ENCODE measurements at regions not wholly inside any gene's neighbourhood (a gene's known extent, or its start where the extent isn't known, plus 50 kb on each side); places are given as distances from the start of the nearest gene placed in this dataset.

DNA sequence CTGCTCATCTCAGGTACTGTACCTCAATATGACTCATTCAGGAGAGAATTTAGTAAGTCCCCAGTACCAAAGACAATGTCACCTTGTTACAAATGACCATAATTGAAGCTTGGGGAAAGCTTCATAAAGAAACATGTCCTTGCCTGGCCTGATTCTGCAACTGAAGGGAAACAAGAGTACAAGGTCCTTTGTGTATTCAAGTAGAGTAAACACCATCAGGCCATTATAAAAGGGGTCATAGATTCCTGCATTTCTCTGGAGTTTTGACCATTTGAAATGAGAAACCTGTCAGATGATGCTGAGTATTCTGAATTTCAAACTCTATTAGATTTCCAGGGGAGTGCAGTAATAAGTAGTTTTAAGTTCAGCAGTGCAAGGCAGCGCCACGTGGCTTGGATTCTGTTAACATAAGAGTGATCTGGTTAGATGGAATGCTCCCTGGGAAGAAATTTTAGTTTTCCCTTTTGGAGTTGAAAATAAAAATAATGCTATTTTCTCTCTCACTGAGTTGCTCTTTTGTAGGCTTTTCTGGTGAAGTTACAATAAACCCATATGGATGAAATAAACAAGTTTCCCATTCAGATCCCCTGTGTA, 1054.3 kb downstream of the EPHA7 start:
- no peak overlapping the region for H3K4me3 ChIP-seq (ENCODE audit: low read length)
- H3K36me3 ChIP-seq (ENCODE audit: control insufficient read depth, insufficient read depth, low read length), result no peaks in the 10 kb centered on the region
- no peaks in the 10 kb centered on the region for H3K4me1 ChIP-seq (ENCODE audit: control insufficient read depth, insufficient read depth, low read length)
- no peak overlapping the region for H3K27ac ChIP-seq (ENCODE audit: low read depth, low read length)
- H3K27me3 ChIP-seq (ENCODE audit: control insufficient read depth, insufficient read depth, low read length), result no peaks in the 10 kb centered on the region
- no peak overlapping the region for H3K9ac ChIP-seq (ENCODE audit: low read length)

DNA sequence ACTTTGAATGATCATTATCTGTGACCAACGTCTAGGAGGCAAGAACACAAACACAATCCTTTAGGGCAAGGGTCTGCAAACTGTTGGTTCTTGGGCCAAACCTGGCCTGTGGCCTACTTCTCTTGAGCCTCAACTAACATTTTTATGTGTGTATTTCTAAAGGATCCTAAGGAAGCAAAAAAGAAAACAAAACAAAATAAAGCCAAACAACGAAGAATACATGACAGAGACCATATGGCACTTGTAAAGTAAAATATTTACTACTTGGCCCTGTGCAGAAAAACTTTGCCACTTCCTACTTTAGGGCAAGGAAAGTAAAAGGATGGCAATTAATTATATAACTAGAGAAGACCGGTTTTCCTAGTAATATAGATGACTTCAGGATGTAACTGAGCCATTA, 1056.2 kb downstream of the EPHA7 start:
- H3K27me3 ChIP-seq (ENCODE audit: control insufficient read depth, insufficient read depth, low read length), result no peaks in the 10 kb centered on the region
- H3K4me1 ChIP-seq (ENCODE audit: control insufficient read depth, insufficient read depth, low read length), result no peaks in the 10 kb centered on the region
- H3K36me3 ChIP-seq (ENCODE audit: control insufficient read depth, insufficient read depth, low read length), result no peaks in the 10 kb centered on the region
- H3K4me3 ChIP-seq (ENCODE audit: low read length), result no peak overlapping the region
- no peak overlapping the region for H3K27ac ChIP-seq (ENCODE audit: low read depth, low read length)
- no peak overlapping the region for H3K9ac ChIP-seq (ENCODE audit: low read length)

DNA sequence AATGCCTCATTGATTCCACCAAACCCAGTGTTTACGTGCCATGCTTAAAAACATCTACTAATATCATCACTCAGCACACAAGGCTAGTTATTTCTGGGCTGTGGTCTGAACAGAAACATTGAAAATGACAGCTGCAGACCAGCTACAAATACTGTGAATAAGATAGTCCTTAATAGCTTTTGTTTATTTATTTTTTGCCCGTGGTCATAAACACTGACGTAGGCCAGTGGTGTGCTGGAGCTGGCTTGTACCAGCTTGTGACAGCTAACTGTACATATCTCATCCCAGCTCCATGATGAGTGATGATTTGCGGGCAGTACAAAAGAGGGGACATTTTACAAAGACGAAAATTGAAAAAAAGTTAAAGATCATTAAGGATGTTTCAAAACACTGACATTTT, 1057.0 kb downstream of the EPHA7 start:
- Histone ChIP-seq H3K27ac (ENCODE audit: low read depth, low read length) (no peak overlapping the region), H3K36me3 (ENCODE audit: control insufficient read depth, insufficient read depth, low read length) (no peaks in the 10 kb centered on the region), H3K4me1 (ENCODE audit: control insufficient read depth, insufficient read depth, low read length) (no peaks in the 10 kb centered on the region), H3K27me3 (ENCODE audit: control insufficient read depth, insufficient read depth, low read length) (no peaks in the 10 kb centered on the region), H3K9ac (ENCODE audit: low read length) (no peak overlapping the region), H3K4me3 (ENCODE audit: low read length) (no peak overlapping the region)

DNA sequence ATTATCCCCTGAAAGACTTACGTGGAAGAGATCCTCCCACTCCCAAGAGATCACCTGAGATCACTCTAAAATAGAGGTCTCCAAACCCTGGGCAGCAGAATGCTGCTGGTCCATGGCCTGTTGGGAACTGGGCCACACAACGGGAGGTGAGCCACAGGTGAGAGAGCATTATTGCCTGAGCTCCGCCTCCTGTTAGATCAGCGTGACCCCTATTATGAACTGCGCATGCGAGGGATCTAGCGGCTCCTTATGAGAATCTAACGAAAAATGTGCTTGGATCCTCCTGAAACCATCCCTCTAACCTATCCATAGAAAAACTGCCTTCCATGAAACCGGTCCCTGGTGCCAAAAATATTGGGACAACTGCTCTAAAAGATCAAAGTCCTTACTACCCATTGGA, 1057.4 kb downstream of the EPHA7 start:
- H3K27me3 ChIP-seq (ENCODE audit: control insufficient read depth, insufficient read depth, low read length), result no peaks in the 10 kb centered on the region
- no peak overlapping the region for H3K27ac ChIP-seq (ENCODE audit: low read depth, low read length)
- no peaks in the 10 kb centered on the region for H3K4me1 ChIP-seq (ENCODE audit: control insufficient read depth, insufficient read depth, low read length)

DNA sequence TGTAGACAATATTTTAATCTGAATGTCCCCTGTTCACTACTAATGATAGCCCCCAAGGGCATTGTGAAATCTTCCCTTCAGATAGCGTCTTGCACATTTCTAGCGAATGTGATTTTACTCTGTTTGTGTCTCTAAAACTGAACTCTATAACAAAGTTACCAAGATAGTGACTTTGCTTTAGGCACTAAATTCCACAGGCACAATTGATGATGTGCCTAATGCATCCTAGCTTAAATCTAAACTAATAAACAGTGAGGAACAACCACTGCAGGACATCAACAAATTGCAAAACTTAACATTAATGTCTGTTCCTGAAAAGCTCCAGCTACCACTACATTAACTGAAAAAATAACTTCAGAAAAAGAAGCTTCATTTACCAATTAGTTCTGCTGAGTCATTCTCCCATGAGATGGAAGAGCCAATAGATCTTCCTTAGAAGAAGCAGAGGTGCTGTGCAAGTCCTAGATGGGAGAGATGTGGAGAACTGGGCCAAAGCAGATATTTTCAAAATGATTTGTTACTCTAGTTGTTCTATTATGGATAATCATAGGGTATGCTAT, 1065.0 kb downstream of the EPHA7 start:
- Histone ChIP-seq H3K9ac (ENCODE audit: low read length) (no peak overlapping the region), H3K4me3 (ENCODE audit: low read length) (no peak overlapping the region), H3K27me3 (ENCODE audit: control insufficient read depth, insufficient read depth, low read length) (no peaks in the 10 kb centered on the region), H3K27ac (ENCODE audit: low read depth, low read length) (no peak overlapping the region), H3K4me1 (ENCODE audit: control insufficient read depth, insufficient read depth, low read length) (no peaks in the 10 kb centered on the region), H3K36me3 (ENCODE audit: control insufficient read depth, insufficient read depth, low read length) (no peaks in the 10 kb centered on the region)

More for the DNA sequence above, 1057.4 kb downstream of the EPHA7 start:
- Histone ChIP-seq H3K36me3 (ENCODE audit: control insufficient read depth, insufficient read depth, low read length) (no peaks in the 10 kb centered on the region), H3K9ac (ENCODE audit: low read length) (no peak overlapping the region), H3K4me3 (ENCODE audit: low read length) (no peak overlapping the region)

DNA sequence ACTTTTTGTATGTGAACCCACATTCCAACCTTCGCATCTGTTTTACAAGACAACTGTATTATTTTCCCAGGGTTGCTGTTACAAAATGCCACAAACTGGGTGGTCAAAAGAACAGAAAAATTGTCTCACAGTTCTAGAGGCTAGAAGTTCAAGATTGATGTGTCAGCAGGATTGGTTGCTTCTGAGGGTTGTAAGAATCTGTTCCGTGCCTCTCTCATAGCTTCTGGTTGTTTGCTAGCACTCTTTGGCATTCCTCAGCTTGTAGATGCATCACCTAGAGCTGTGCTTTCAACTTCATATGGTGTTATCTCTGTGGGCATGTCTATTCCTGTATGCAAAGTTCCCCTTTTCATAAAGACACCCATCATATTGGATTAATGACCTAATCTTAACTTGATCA, 1067.2 kb downstream of the EPHA7 start:
- H3K9ac ChIP-seq (ENCODE audit: low read length), result no peak overlapping the region
- H3K36me3 ChIP-seq (ENCODE audit: control insufficient read depth, insufficient read depth, low read length), result no peaks in the 10 kb centered on the region
- H3K4me1 ChIP-seq (ENCODE audit: control insufficient read depth, insufficient read depth, low read length), result no peaks in the 10 kb centered on the region
- no peaks in the 10 kb centered on the region for H3K27me3 ChIP-seq (ENCODE audit: control insufficient read depth, insufficient read depth, low read length)
- no peak overlapping the region for H3K27ac ChIP-seq (ENCODE audit: low read depth, low read length)
- no peak overlapping the region for H3K4me3 ChIP-seq (ENCODE audit: low read length)

DNA sequence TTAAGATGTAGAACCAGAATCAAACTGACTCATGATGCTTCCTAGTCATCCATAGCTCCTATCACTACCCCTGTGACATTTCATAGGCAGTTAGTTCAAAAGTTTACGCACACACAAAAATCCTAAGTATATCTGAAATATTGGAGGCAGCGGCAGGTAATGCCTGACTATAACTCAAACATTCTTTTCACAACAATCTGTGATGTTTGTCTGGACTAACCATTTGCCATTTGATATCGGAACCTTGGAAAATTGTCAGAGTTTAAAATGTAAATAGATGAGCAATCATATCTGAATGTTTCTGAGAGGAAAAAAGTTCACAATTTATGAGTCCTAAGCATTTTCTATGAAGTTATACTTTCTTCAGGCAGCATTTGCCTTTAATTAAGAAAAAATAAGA, 1078.2 kb downstream of the EPHA7 start:
- Histone ChIP-seq H3K4me3 (ENCODE audit: low read length) (no peak overlapping the region), H3K27ac (ENCODE audit: low read depth, low read length) (no peak overlapping the region), H3K4me1 (ENCODE audit: control insufficient read depth, insufficient read depth, low read length) (no peaks in the 10 kb centered on the region), H3K27me3 (ENCODE audit: control insufficient read depth, insufficient read depth, low read length) (no peaks in the 10 kb centered on the region), H3K9ac (ENCODE audit: low read length) (no peak overlapping the region), H3K36me3 (ENCODE audit: control insufficient read depth, insufficient read depth, low read length) (no peaks in the 10 kb centered on the region)

DNA sequence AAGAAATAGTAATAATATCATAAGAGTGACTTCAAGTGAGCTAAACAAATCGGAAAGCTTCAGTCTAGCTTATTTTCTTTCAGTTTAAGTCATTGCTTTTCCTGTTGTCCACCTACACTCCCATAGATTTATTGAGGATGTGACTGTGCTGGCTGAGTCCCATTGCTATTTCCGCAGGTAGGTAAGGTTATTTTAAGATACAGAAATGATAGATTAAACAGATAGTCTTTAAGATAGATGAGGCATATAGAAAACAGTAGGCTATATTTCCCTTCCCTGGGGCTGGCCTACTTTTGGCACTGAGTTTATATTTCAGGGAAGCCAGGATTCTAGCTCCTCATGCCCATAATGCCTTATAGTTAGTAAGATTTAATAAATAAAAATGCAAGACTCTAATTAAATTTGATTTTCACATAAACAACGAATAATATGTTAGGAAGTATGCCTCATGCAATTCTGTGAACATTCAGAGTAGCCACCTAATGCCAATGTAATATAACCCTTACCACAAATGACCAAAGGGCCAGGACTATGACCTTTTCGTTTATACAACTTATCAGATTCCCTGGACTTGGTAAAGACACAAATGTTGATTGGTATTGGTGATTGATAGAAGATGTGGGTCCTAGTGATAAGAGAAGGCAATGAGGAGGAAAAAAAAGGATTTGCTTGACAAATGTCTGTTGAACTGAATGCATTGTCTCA, 1079.3 kb downstream of the EPHA7 start:
- H3K27me3 ChIP-seq (ENCODE audit: control insufficient read depth, insufficient read depth, low read length), result no peaks in the 10 kb centered on the region
- no peak overlapping the region for H3K27ac ChIP-seq (ENCODE audit: low read depth, low read length)
- no peaks in the 10 kb centered on the region for H3K36me3 ChIP-seq (ENCODE audit: control insufficient read depth, insufficient read depth, low read length)
- H3K9ac ChIP-seq (ENCODE audit: low read length), result no peak overlapping the region
- no peaks in the 10 kb centered on the region for H3K4me1 ChIP-seq (ENCODE audit: control insufficient read depth, insufficient read depth, low read length)
- H3K4me3 ChIP-seq (ENCODE audit: low read length), result no peak overlapping the region

DNA sequence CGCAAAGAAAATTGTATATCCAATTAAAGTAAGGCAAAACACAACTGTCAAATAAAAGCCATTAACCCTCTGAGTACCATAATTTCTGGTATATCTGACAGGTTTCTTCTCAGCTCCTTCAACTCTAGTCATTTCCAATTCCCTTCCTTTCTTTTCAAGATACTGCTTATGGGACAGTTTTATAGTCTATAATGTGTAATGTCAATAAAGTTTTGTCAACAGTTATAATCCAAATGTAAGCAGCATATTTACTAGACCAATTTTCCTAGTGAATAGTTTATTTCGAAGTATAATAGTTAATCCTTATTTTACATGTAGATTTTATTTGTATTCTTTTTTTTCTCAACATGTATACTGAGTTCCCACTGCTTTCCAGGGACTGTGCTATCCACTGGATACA, 1081.8 kb downstream of the EPHA7 start:
- Histone ChIP-seq H3K27ac (ENCODE audit: low read depth, low read length) (no peak overlapping the region), H3K4me1 (ENCODE audit: control insufficient read depth, insufficient read depth, low read length) (no peaks in the 10 kb centered on the region), H3K9ac (ENCODE audit: low read length) (no peak overlapping the region), H3K4me3 (ENCODE audit: low read length) (no peak overlapping the region), H3K27me3 (ENCODE audit: control insufficient read depth, insufficient read depth, low read length) (no peaks in the 10 kb centered on the region), H3K36me3 (ENCODE audit: control insufficient read depth, insufficient read depth, low read length) (no peaks in the 10 kb centered on the region)

DNA sequence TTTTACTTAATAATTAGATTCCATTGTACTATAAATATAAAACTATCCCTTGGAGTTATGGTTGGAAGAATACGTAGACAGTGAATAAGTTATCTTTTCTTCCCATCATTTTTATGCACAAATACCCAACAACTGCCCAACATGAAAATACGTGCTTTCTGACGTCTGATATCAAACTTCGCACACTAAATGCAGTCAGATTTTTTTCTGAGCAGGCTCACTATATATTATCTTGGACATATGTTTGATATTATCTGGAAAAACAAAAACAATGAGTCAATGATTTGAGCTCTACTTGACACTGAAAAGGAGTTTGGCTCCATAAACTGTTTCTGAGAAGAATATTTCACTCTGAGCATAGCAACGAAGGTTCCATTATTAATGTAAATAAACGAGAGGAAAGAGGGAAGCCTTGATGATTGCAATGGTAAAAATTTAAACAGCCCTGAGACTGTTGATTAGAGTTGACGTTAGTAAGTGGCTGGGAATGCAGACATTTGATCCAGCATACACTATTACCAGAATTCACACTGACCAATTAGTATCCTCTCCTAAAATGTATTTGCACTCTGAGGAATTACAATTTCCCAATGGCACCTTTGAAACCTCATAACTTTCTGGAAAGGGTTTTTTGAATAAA, 1090.0 kb downstream of the EPHA7 start:
- Histone ChIP-seq H3K36me3 (ENCODE audit: control insufficient read depth, insufficient read depth, low read length) (no peaks in the 10 kb centered on the region), H3K9ac (ENCODE audit: low read length) (no peak overlapping the region), H3K4me3 (ENCODE audit: low read length) (no peak overlapping the region), H3K27ac (ENCODE audit: low read depth, low read length) (no peak overlapping the region), H3K27me3 (ENCODE audit: control insufficient read depth, insufficient read depth, low read length) (no peaks in the 10 kb centered on the region), H3K4me1 (ENCODE audit: control insufficient read depth, insufficient read depth, low read length) (no peaks in the 10 kb centered on the region)

DNA sequence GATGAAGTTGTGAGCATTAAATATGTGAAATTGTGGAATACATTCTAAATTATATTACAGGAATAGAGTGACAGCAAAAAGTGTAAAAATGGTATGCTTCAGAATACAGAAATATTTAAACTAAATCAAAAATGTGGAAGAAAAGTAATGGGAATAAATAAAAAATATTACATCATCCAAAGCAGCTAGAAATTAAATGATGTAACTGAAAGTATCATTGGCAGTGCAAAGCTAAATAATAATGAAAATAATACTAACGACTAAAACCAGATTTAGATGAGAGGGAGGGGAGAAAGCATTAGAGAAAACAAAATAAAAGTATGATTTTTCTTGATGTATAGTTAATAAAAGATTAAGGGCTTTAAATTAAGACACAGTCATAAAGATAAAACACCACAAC, 1104.0 kb downstream of the EPHA7 start:
- Histone ChIP-seq H3K27ac (ENCODE audit: low read depth, low read length) (no peak overlapping the region), H3K4me3 (ENCODE audit: low read length) (no peak overlapping the region), H3K27me3 (ENCODE audit: control insufficient read depth, insufficient read depth, low read length) (no peaks in the 10 kb centered on the region), H3K9ac (ENCODE audit: low read length) (no peak overlapping the region), H3K4me1 (ENCODE audit: control insufficient read depth, insufficient read depth, low read length) (no peaks in the 10 kb centered on the region), H3K36me3 (ENCODE audit: control insufficient read depth, insufficient read depth, low read length) (no peaks in the 10 kb centered on the region)

DNA sequence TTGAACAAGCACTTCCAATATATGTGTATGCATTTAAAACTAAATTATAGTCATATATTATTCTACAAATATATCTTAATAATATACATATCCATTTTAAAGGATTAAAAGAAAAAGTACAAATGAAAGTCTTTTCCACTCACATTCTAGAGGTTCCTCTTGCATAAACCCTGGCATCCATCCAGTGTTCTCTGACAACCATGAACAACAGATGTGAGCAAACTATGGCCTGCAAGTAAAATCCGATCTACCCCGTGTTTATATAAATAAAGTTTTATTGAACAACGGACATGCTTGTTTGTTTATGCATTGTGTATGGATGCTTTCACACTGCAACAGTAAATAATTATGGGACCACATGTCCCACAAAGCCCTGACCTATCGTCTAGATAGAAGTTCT, 1122.3 kb downstream of the EPHA7 start:
- no peaks in the 10 kb centered on the region for H3K4me1 ChIP-seq (ENCODE audit: control insufficient read depth, insufficient read depth, low read length)
- H3K27ac ChIP-seq (ENCODE audit: low read depth, low read length), result no peak overlapping the region
- H3K27me3 ChIP-seq (ENCODE audit: control insufficient read depth, insufficient read depth, low read length), result no peaks in the 10 kb centered on the region
- H3K9ac ChIP-seq (ENCODE audit: low read length), result no peak overlapping the region
- no peaks in the 10 kb centered on the region for H3K36me3 ChIP-seq (ENCODE audit: control insufficient read depth, insufficient read depth, low read length)
- H3K4me3 ChIP-seq (ENCODE audit: low read length), result no peak overlapping the region

All from rectal smooth muscle tissue (tissue), 1 donor.